DND-41 (cell line): ENCODE measurements at regions not wholly inside any gene's neighbourhood (a gene's known extent, or its start where the extent isn't known, plus 50 kb on each side); places are given as distances from the start of the nearest gene placed in this dataset.

Experiments
- EZH2 ChIP-seq: IDR thresholded peaks from 3 replicates; pipeline ENCODE4 v1.6.1; 2012; ENCODE audit warnings: borderline replicate concordance, low read depth, mild to moderate bottlenecking, moderate library complexity, low read length, inconsistent platforms; ENCODE audit not compliant: severe bottlenecking
- TF ChIP-seq, protein P1 (sequence below): IDR thresholded peaks from 2 replicates; pipeline ENCODE4 v1.5.1; 2012; ENCODE audit warnings: borderline replicate concordance, low read length, moderate library complexity, mild to moderate bottlenecking; ENCODE audit not compliant: poor library complexity, severe bottlenecking; ENCODE audit errors: extremely low read depth

DNA sequence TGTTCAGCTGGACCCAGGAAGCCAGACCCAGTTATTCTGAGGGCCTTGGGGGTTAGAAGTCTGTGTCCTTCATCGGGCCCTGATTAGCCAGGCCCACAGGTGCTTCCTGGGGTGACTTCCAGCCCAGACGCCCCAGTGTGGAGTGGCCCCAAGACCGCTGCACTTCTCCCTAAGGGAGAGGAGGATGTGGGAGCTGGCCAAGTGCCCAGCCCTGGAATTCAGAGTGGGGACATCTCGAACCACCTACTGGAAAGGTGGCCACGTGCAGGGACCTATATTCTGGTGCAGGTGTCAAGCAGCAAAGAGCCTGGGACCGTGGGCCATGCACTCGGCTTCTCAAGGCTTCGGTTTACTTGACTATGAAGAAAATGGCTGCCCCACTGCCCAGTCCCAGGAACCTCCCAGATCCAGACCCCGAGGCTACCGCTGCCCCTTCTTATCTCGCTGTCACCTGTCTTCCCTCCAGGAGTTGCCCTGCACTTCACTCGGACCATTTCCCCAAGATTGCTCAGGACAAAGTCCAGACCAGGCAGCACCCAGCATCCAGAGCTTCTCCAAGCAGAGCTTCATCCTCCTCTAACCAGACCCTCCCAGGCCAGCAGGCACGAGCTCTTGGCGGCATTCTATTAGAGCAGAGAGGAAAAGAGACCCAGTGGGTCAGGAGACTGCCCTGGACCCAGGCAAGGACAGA is 142.8 kb upstream of the ID2 start:
- TF ChIP-seq, protein P1, sequence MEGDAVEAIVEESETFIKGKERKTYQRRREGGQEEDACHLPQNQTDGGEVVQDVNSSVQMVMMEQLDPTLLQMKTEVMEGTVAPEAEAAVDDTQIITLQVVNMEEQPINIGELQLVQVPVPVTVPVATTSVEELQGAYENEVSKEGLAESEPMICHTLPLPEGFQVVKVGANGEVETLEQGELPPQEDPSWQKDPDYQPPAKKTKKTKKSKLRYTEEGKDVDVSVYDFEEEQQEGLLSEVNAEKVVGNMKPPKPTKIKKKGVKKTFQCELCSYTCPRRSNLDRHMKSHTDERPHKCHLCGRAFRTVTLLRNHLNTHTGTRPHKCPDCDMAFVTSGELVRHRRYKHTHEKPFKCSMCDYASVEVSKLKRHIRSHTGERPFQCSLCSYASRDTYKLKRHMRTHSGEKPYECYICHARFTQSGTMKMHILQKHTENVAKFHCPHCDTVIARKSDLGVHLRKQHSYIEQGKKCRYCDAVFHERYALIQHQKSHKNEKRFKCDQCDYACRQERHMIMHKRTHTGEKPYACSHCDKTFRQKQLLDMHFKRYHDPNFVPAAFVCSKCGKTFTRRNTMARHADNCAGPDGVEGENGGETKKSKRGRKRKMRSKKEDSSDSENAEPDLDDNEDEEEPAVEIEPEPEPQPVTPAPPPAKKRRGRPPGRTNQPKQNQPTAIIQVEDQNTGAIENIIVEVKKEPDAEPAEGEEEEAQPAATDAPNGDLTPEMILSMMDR, result no peak
- no peak for TF ChIP-seq EZH2
